ENCODE measurements at regions not wholly inside any gene's neighbourhood (a gene's known extent, or its start where the extent isn't known, plus 50 kb on each side); places are given as distances from the start of the nearest gene placed in this dataset.

GRCh38 chr3:178916223-178916622 lies 155.4 kb downstream of the ZMAT3 start:
- CTCF ChIA-PET, result interaction anchor here (0.6 kb wide), 1 partner anchor 9 kb away, joined by 4 read pairs; no protein-coding TSS in a partner anchor

GRCh38 chr3:178915365-178915764 lies 156.2 kb downstream of the ZMAT3 start:
- Histone ChIP-seq H3K36me3 (ENCODE audit: control insufficient read depth, insufficient read depth, low read length) (no peaks in the 10 kb centered on the region), H3K27me3 (ENCODE audit: control insufficient read depth, insufficient read depth, low read length) (no peaks in the 10 kb centered on the region), H3K4me3 (ENCODE audit: low read depth, low read length) (no peak overlapping the region)
- CTCF ChIA-PET, result no interaction called here
- TF ChIP-seq CTCF (IDR thresholded peaks at IDR 0.05; ENCODE audit: insufficient read depth, low read depth, low read length), result no peak
- DNase-seq (ENCODE audit: low read depth), result no peak
- POLR2A ChIA-PET, result no interaction called here

More at GRCh38 chr3:178916223-178916622, 155.4 kb downstream of the ZMAT3 start:
- no peak for DNase-seq (ENCODE audit: low read depth)
- POLR2A ChIA-PET, result no interaction called here
- H3K36me3 ChIP-seq (ENCODE audit: control insufficient read depth, insufficient read depth, low read length), result no peaks in the 10 kb centered on the region
- H3K4me3 ChIP-seq (ENCODE audit: low read depth, low read length), result no peak overlapping the region
- TF ChIP-seq CTCF (IDR thresholded peaks at IDR 0.05; ENCODE audit: insufficient read depth, low read depth, low read length), result no peak
- H3K27me3 ChIP-seq (ENCODE audit: control insufficient read depth, insufficient read depth, low read length), result no peaks in the 10 kb centered on the region

DNA sequence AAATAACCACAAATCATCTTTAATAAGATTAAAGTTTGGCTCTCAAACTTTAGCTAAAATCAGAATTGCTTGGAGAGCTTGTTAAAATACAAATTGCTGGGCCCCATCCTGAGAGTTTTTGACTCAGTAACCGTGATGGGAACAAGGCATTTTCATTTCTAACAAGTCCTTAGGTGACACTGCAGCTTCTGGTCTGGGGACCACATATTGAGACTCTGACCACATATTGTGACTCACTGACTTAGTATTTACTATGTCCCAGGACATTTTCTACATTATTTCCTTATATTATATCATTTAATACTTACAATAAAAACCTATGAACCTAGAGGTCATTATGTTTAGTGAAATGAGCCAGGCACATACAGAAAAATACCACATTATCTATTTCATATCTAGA lies 164.5 kb downstream of the ZMAT3 start:
- no peaks in the 10 kb centered on the region for H3K27me3 ChIP-seq (ENCODE audit: control insufficient read depth, insufficient read depth, low read length)
- no peak for DNase-seq (ENCODE audit: low read depth)
- POLR2A ChIA-PET, result no interaction called here
- no peaks in the 10 kb centered on the region for H3K36me3 ChIP-seq (ENCODE audit: control insufficient read depth, insufficient read depth, low read length)
- TF ChIP-seq CTCF (IDR thresholded peaks at IDR 0.05; ENCODE audit: insufficient read depth, low read depth, low read length), result no peak
- H3K4me3 ChIP-seq (ENCODE audit: low read depth, low read length), result no peak overlapping the region
- CTCF ChIA-PET, result interaction anchor here (0.7 kb wide), 1 partner anchor 9 kb away, joined by 4 read pairs; no protein-coding TSS in a partner anchor

- Histone ChIP-seq H3K27me3 (ENCODE audit: control insufficient read depth, insufficient read depth, low read length) (no peaks in the 10 kb centered on the region), H3K36me3 (ENCODE audit: control insufficient read depth, insufficient read depth, low read length) (no peaks in the 10 kb centered on the region), H3K4me3 (ENCODE audit: low read depth, low read length) (no peak overlapping the region)
- ChIA-PET POLR2A (no interaction called here), CTCF (no interaction called here)
- DNase-seq (ENCODE audit: low read depth), result no peak
- no peak for TF ChIP-seq CTCF (IDR thresholded peaks at IDR 0.05; ENCODE audit: insufficient read depth, low read depth, low read length)
These were observed 170.4 kb downstream of the ZMAT3 start for GRCh38 chr3:178901204-178901603.

DNA sequence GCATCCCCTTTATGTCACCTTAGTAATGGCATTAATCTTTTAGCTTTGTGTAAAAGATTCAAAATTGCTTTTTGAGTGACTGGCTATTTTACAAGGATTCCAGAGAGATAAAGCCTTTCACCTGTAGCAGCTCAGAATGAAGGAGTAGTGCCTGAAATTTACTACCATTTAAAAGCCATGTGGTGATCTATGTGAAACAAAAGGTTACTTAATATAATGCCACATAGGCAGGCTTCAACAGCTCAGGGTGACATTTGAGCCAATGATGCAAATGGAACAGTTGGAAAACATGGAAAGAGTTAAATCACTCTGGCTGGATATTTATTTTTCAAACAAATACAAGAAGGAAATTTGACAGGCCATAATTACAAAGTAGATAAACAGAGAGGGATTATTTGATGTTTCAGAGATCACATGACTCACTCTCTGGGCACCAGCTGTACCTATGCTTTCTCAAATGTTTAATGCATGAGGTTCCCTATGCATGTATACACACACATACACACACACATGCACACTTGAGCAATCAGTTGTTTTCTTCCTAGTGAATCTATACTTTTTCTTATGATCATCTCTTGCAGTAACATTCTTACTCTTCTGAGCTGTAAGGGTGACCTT lies 171.5 kb downstream of the ZMAT3 start:
- Histone ChIP-seq H3K4me3 (ENCODE audit: low read depth, low read length) (no peak overlapping the region), H3K27me3 (ENCODE audit: control insufficient read depth, insufficient read depth, low read length) (no peaks in the 10 kb centered on the region), H3K36me3 (ENCODE audit: control insufficient read depth, insufficient read depth, low read length) (no peaks in the 10 kb centered on the region)
- CTCF ChIA-PET, result no interaction called here
- no peak for TF ChIP-seq CTCF (IDR thresholded peaks at IDR 0.05; ENCODE audit: insufficient read depth, low read depth, low read length)
- DNase-seq (ENCODE audit: low read depth), result no peak
- POLR2A ChIA-PET, result no interaction called here
